ENCODE measurements at regions not wholly inside any gene's neighbourhood (a gene's known extent, or its start where the extent isn't known, plus 50 kb on each side); places are given as distances from the start of the nearest gene placed in this dataset.

DNA sequence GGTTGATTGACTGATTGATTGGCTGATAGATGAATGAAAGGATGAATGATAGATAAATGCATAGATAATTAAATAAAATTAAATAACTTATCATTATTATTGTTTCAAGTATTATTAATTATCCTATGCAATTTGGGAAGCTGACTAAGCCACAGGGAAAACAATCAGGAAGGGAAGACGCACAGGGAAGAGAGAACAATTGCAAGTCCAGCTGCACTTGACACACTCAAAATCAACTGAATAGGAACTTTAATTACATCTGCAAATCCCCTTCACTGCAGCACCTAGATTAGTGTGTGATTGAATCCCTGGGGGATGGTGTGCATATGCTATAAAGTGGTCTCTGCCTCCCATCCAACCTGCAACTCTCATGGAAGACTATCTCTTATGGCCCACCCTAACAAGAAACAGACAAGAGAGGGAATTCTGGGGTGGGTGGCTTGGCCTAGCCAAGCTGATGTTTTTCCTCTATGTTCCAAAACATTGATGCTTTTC is 161.1 kb upstream of the FGGY start:
- Histone ChIP-seq H3K9me3 (ENCODE audit: insufficient read depth, low read length) (no peaks in the 10 kb centered on the region), H3K4me1 (ENCODE audit: insufficient read depth, insufficient read length) (peaks cover 5% of the 10 kb centered on the region), H3K9ac (ENCODE audit: insufficient read length, low read depth) (no peak overlapping the region), H3K4me3 (ENCODE audit: insufficient read length, low read depth) (no peak overlapping the region), H3K36me3 (ENCODE audit: insufficient read depth, insufficient read length, low read length) (no peaks in the 10 kb centered on the region), H3K27me3 (ENCODE audit: insufficient read depth, insufficient read length) (no peaks in the 10 kb centered on the region)
- DNase-seq (ENCODE audit: low read depth, low spot score) = no peak
- TF ChIP-seq ZNF274 (IDR thresholded peaks at IDR 0.05; ENCODE audit: low read depth, low read length) (no peak), SUZ12 (IDR thresholded peaks at IDR 0.05; ENCODE audit: extremely low read depth, insufficient read depth, insufficient read length) (no peak), YY1 (IDR thresholded peaks at IDR 0.05; ENCODE audit: insufficient read depth, insufficient read length) (no peak)

DNA sequence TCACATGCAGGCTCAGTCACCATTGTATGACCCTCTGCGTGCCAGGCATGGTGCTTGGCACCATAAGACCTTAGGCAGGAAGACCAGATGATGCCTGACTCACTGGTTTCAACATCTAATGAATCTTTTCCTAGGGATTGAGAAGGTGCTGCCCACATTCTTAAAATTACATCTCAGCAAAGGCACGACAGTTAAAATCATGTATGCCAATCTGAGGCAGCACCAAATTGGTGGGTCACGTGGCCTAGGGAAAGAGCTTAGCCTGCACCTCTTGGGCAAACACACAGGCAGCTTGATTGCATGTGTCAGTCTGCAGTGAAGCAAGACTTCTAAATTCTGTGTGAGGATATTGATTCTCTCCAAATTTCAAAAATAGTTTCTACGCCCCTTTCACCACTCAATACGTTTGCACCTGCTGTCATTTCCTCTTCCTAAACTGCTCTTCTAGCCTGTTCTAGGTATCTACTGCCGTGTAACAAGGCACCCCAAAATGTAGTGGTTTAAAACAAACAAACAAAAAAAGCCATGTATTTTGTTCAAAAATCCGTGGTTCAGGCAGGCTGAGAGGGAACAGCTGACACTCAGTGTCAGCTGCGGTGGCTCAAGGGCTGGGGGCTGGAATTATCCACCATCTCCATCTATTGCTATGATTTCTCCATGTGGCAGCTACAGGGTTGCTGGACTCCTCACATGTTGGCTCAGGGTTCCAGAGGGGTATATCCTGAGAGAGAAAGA is 160.2 kb upstream of the FGGY start:
- no peaks in the 10 kb centered on the region for H3K27me3 ChIP-seq (ENCODE audit: insufficient read depth, insufficient read length)
- no peak overlapping the region for H3K9ac ChIP-seq (ENCODE audit: insufficient read length, low read depth)
- H3K4me1 ChIP-seq (ENCODE audit: insufficient read depth, insufficient read length) = peaks cover 5% of the 10 kb centered on the region
- TF ChIP-seq YY1 (IDR thresholded peaks at IDR 0.05; ENCODE audit: insufficient read depth, insufficient read length) = no peak
- no peak for TF ChIP-seq ZNF274 (IDR thresholded peaks at IDR 0.05; ENCODE audit: low read depth, low read length)
- TF ChIP-seq SUZ12 (IDR thresholded peaks at IDR 0.05; ENCODE audit: extremely low read depth, insufficient read depth, insufficient read length) = no peak
- DNase-seq (ENCODE audit: low read depth, low spot score) = no peak
- no peaks in the 10 kb centered on the region for H3K36me3 ChIP-seq (ENCODE audit: insufficient read depth, insufficient read length, low read length)
- no peaks in the 10 kb centered on the region for H3K9me3 ChIP-seq (ENCODE audit: insufficient read depth, low read length)
- no peak overlapping the region for H3K4me3 ChIP-seq (ENCODE audit: insufficient read length, low read depth)

DNA sequence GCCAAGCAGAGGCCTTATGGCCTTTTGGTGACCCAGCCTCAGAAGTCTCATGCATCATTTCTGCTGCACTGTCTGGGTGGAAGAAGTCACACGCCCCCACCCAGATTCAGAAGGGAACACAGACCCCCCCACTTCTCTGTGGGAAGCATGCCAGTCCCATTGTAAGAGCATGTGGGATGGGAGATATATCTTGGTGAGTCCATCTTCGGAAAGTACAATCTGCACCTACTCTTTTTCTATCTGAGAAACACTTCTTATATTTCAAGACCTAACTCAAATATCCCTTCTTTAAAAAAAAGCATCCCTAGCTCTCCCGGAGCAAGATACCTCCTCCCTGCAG is 159.6 kb upstream of the FGGY start:
- H3K4me3 ChIP-seq (ENCODE audit: insufficient read length, low read depth) = no peak overlapping the region
- no peaks in the 10 kb centered on the region for H3K9me3 ChIP-seq (ENCODE audit: insufficient read depth, low read length)

GRCh38 chr1:59137968-59138367 is 158.9 kb upstream of the FGGY start:
- Histone ChIP-seq H3K27me3 (ENCODE audit: insufficient read depth, insufficient read length) (no peaks in the 10 kb centered on the region), H3K9ac (ENCODE audit: insufficient read length, low read depth) (no peak overlapping the region), H3K4me1 (ENCODE audit: insufficient read depth, insufficient read length) (peaks cover 5% of the 10 kb centered on the region), H3K36me3 (ENCODE audit: insufficient read depth, insufficient read length, low read length) (no peaks in the 10 kb centered on the region), H3K4me3 (ENCODE audit: insufficient read length, low read depth) (no peak overlapping the region), H3K9me3 (ENCODE audit: insufficient read depth, low read length) (no peaks in the 10 kb centered on the region)
- DNase-seq (ENCODE audit: low read depth, low spot score) = no peak
- TF ChIP-seq YY1 (IDR thresholded peaks at IDR 0.05; ENCODE audit: insufficient read depth, insufficient read length) = no peak
- TF ChIP-seq SUZ12 (IDR thresholded peaks at IDR 0.05; ENCODE audit: extremely low read depth, insufficient read depth, insufficient read length) = no peak
- TF ChIP-seq ZNF274 (IDR thresholded peaks at IDR 0.05; ENCODE audit: low read depth, low read length) = no peak

More for the DNA sequence above, 159.6 kb upstream of the FGGY start:
- Histone ChIP-seq H3K36me3 (ENCODE audit: insufficient read depth, insufficient read length, low read length) (no peaks in the 10 kb centered on the region), H3K4me1 (ENCODE audit: insufficient read depth, insufficient read length) (peaks cover 5% of the 10 kb centered on the region), H3K9ac (ENCODE audit: insufficient read length, low read depth) (no peak overlapping the region), H3K27me3 (ENCODE audit: insufficient read depth, insufficient read length) (no peaks in the 10 kb centered on the region)
- DNase-seq (ENCODE audit: low read depth, low spot score) = no peak
- TF ChIP-seq SUZ12 (IDR thresholded peaks at IDR 0.05; ENCODE audit: extremely low read depth, insufficient read depth, insufficient read length) = no peak
- TF ChIP-seq ZNF274 (IDR thresholded peaks at IDR 0.05; ENCODE audit: low read depth, low read length) = no peak
- TF ChIP-seq YY1 (IDR thresholded peaks at IDR 0.05; ENCODE audit: insufficient read depth, insufficient read length) = no peak

GRCh38 chr1:59138402-59138801 is 158.5 kb upstream of the FGGY start:
- no peak for TF ChIP-seq ZNF274 (IDR thresholded peaks at IDR 0.05; ENCODE audit: low read depth, low read length)
- H3K9ac ChIP-seq (ENCODE audit: insufficient read length, low read depth) = no peak overlapping the region
- peaks cover 5% of the 10 kb centered on the region for H3K4me1 ChIP-seq (ENCODE audit: insufficient read depth, insufficient read length)
- H3K9me3 ChIP-seq (ENCODE audit: insufficient read depth, low read length) = no peaks in the 10 kb centered on the region
- H3K36me3 ChIP-seq (ENCODE audit: insufficient read depth, insufficient read length, low read length) = no peaks in the 10 kb centered on the region
- no peak for DNase-seq (ENCODE audit: low read depth, low spot score)
- H3K4me3 ChIP-seq (ENCODE audit: insufficient read length, low read depth) = no peak overlapping the region
- no peaks in the 10 kb centered on the region for H3K27me3 ChIP-seq (ENCODE audit: insufficient read depth, insufficient read length)

- DNase-seq (ENCODE audit: low read depth, low spot score) = no peak
- Histone ChIP-seq H3K4me3 (ENCODE audit: insufficient read length, low read depth) (no peak overlapping the region), H3K27me3 (ENCODE audit: insufficient read depth, insufficient read length) (no peaks in the 10 kb centered on the region), H3K9ac (ENCODE audit: insufficient read length, low read depth) (no peak overlapping the region), H3K4me1 (ENCODE audit: insufficient read depth, insufficient read length) (peaks cover 5% of the 10 kb centered on the region), H3K9me3 (ENCODE audit: insufficient read depth, low read length) (no peaks in the 10 kb centered on the region), H3K36me3 (ENCODE audit: insufficient read depth, insufficient read length, low read length) (no peaks in the 10 kb centered on the region)
- TF ChIP-seq ZNF274 (IDR thresholded peaks at IDR 0.05; ENCODE audit: low read depth, low read length) (no peak), YY1 (IDR thresholded peaks at IDR 0.05; ENCODE audit: insufficient read depth, insufficient read length) (no peak), SUZ12 (IDR thresholded peaks at IDR 0.05; ENCODE audit: extremely low read depth, insufficient read depth, insufficient read length) (no peak)
These were observed 157.5 kb upstream of the FGGY start for GRCh38 chr1:59139396-59139795.

DNA sequence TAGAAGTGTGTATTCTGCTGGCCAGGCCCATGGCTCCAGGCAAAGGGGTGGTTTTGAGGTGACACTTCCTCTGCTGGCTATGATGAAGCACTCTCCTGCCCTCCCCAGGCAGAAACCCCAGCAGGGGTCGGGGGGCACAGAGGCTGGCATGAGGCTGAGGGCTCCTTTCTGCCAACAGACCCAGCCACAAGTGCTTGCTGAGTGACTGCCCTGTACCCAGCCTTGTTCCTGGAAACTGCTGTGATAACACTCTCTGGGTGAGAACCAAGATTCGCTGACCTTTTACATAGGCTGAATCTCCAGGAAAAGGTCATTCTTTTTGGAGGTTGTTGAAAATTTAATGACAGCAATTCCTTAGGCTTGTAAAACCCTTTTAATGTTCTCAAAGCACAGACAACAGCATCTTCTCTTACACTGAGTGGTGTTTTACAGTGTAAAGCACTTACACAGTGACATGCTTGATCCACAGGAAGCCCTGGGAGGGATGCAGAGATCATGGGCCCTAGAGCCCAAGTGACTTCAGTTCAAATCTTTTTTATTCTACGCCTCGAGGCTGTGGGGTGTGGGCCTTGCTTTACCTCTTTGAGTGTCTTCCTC is 155.5 kb upstream of the FGGY start:
- no peak for DNase-seq (ENCODE audit: low read depth, low spot score)
- Histone ChIP-seq H3K9me3 (ENCODE audit: insufficient read depth, low read length) (no peaks in the 10 kb centered on the region), H3K27me3 (ENCODE audit: insufficient read depth, insufficient read length) (peaks cover 8% of the 10 kb centered on the region), H3K36me3 (ENCODE audit: insufficient read depth, insufficient read length, low read length) (no peaks in the 10 kb centered on the region), H3K4me3 (ENCODE audit: insufficient read length, low read depth) (no peak overlapping the region), H3K4me1 (ENCODE audit: insufficient read depth, insufficient read length) (peaks cover 5% of the 10 kb centered on the region), H3K9ac (ENCODE audit: insufficient read length, low read depth) (no peak overlapping the region)
- TF ChIP-seq ZNF274 (IDR thresholded peaks at IDR 0.05; ENCODE audit: low read depth, low read length) = no peak
- TF ChIP-seq SUZ12 (IDR thresholded peaks at IDR 0.05; ENCODE audit: extremely low read depth, insufficient read depth, insufficient read length) = no peak
- no peak for TF ChIP-seq YY1 (IDR thresholded peaks at IDR 0.05; ENCODE audit: insufficient read depth, insufficient read length)
